Liver (tissue), 3 donors: ENCODE measurements at regions not wholly inside any gene's neighbourhood (a gene's known extent, or its start where the extent isn't known, plus 50 kb on each side); places are given as distances from the start of the nearest gene placed in this dataset.
"Not testable (repeated sequence)": the region's sequence is repeated elsewhere in the genome, so short reads cannot be mapped to it uniquely, and the experiment has no call there.

Source experiments
- RAD21 ChIP-seq, 2 donors: IDR thresholded peaks; 2 replicates each; pipeline ENCODE4 v1.6.1; 2016; ENCODE audit warnings: antibody characterized with exemption in 2 of 2, mild to moderate bottlenecking in 2 of 2
- RXRA ChIP-seq, 2 donors: IDR thresholded peaks; 2 replicates each; pipeline ENCODE4 v1.6.1; 2017 to 2018; ENCODE audit warnings: antibody characterized with exemption in 2 of 2, mild to moderate bottlenecking in 1 of 2
- SP1 ChIP-seq: IDR thresholded peaks from 2 replicates; pipeline ENCODE4 v1.6.1; 2018; ENCODE audit warnings: antibody characterized with exemption, mild to moderate bottlenecking
- TAF1 ChIP-seq: conservative IDR thresholded peaks from 2 replicates; pipeline ENCODE4 v1.6.1; 2016; ENCODE audit warnings: antibody characterized with exemption, mild to moderate bottlenecking
- TF ChIP-seq, protein P1 (sequence below): fragments of 150-350 bp; IDR thresholded peaks from 2 replicates; pipeline ENCODE4 v1.5.1; 2017; ENCODE audit warnings: improper control_type of control experiment, low read depth, low read length; ENCODE audit not compliant: missing input control
- donor health status: healthy.
- donor health status: healthy.

- not testable (repeated sequence) for TF ChIP-seq SP1; RXRA (IDR thresholded peaks at IDR 0.05); RAD21 (IDR thresholded peaks at IDR 0.05); TAF1
- TF ChIP-seq, protein P1, sequence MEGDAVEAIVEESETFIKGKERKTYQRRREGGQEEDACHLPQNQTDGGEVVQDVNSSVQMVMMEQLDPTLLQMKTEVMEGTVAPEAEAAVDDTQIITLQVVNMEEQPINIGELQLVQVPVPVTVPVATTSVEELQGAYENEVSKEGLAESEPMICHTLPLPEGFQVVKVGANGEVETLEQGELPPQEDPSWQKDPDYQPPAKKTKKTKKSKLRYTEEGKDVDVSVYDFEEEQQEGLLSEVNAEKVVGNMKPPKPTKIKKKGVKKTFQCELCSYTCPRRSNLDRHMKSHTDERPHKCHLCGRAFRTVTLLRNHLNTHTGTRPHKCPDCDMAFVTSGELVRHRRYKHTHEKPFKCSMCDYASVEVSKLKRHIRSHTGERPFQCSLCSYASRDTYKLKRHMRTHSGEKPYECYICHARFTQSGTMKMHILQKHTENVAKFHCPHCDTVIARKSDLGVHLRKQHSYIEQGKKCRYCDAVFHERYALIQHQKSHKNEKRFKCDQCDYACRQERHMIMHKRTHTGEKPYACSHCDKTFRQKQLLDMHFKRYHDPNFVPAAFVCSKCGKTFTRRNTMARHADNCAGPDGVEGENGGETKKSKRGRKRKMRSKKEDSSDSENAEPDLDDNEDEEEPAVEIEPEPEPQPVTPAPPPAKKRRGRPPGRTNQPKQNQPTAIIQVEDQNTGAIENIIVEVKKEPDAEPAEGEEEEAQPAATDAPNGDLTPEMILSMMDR, result not testable (repeated sequence)
Observed at GRCh38 chr3:82542556-82542955, 781.1 kb upstream of the GBE1 start.
